GM23338 (cell line): ENCODE measurements at regions not wholly inside any gene's neighbourhood (a gene's known extent, or its start where the extent isn't known, plus 50 kb on each side); places are given as distances from the start of the nearest gene placed in this dataset.

ENCODE experiments used
- ATAC-seq: fragments of 200-7000 bp; cut with Tn5 transposase; 3 replicates; pipeline ENCODE4 v1.9.1; 2020
- DNase-seq: peaks from one replicate; pipeline ENCODE4 v3.0.0-alpha.2; 2015; ENCODE audit warnings: low spot score
- H2AFZ ChIP-seq: fragments of 200-600 bp; sonication (generic); 2 replicates; pipeline ENCODE4 v1.8.0; 2016; ENCODE audit warnings: antibody characterized with exemption, mild to moderate bottlenecking, moderate library complexity
- H3F3A ChIP-seq: fragments of 200-600 bp; sonication (generic); replicated peaks from 2 replicates; pipeline ENCODE4 v1.8.0; 2017; ENCODE audit warnings: antibody characterized with exemption, mixed run types, low read depth
- H3K27ac ChIP-seq: fragments of 200-600 bp; sonication (generic); 2 replicates; pipeline ENCODE4 v1.6.1; 2016; ENCODE audit warnings: low read depth
- H3K27me3 ChIP-seq: fragments of 200-600 bp; sonication (generic); 2 replicates; pipeline ENCODE4 v1.8.0; 2016; ENCODE audit warnings: mild to moderate bottlenecking, mixed run types, moderate library complexity; ENCODE audit not compliant: insufficient read depth
- H3K36me3 ChIP-seq: fragments of 200-600 bp; sonication (generic); 2 replicates; pipeline ENCODE4 v1.8.0; 2016; ENCODE audit warnings: mild to moderate bottlenecking; ENCODE audit not compliant: insufficient read depth
- H3K4me1 ChIP-seq: fragments of 200-600 bp; sonication (generic); 2 replicates; pipeline ENCODE4 v1.8.0; 2016; ENCODE audit warnings: mild to moderate bottlenecking, moderate library complexity; ENCODE audit not compliant: insufficient read depth
- H3K4me2 ChIP-seq: fragments of 200-600 bp; sonication (generic); 2 replicates; pipeline ENCODE4 v1.7.1; 2017; ENCODE audit warnings: mixed run types
- H3K4me3 ChIP-seq: fragments of 200-600 bp; sonication (generic); 2 replicates; pipeline ENCODE4 v1.6.1; 2016; ENCODE audit warnings: mixed run types
- H3K79me2 ChIP-seq: fragments of 200-600 bp; sonication (generic); replicated peaks from 2 replicates; pipeline ENCODE4 v1.8.0; 2017; ENCODE audit warnings: mild to moderate bottlenecking; ENCODE audit not compliant: insufficient read depth
- H3K9me2 ChIP-seq: fragments of 200-600 bp; sonication (generic); 2 replicates; pipeline ENCODE4 v1.8.0; 2017; ENCODE audit not compliant: insufficient read depth
- H4K20me1 ChIP-seq: fragments of 200-600 bp; sonication (generic); replicated peaks from 2 replicates; pipeline ENCODE4 v1.8.0; 2017; ENCODE audit warnings: mild to moderate bottlenecking; ENCODE audit not compliant: insufficient read depth
- H3K27ac Mint-ChIP-seq: 2 replicates; pipeline ENCODE4 v1.8.0; 2020; ENCODE audit warnings: inconsistent platforms, mild to moderate bottlenecking, moderate library complexity, mixed read lengths
- H3K27me3 Mint-ChIP-seq: 3 replicates; pipeline ENCODE4 v1.8.0; 2022; ENCODE audit warnings: low read depth, mild to moderate bottlenecking, moderate library complexity, mixed read lengths, inconsistent platforms; ENCODE audit not compliant: insufficient read depth, poor library complexity
- H3K36me3 Mint-ChIP-seq: 3 replicates; pipeline ENCODE4 v1.8.0; 2021; ENCODE audit warnings: low read depth, mild to moderate bottlenecking, inconsistent platforms, moderate library complexity, mixed read lengths
- H3K4me1 Mint-ChIP-seq: 3 replicates; pipeline ENCODE4 v1.8.0; 2020; ENCODE audit warnings: mild to moderate bottlenecking, inconsistent platforms, mixed read lengths
- H3K4me3 Mint-ChIP-seq: 3 replicates; pipeline ENCODE4 v1.8.0; 2021; ENCODE audit warnings: moderate library complexity, mild to moderate bottlenecking, inconsistent platforms, mixed read lengths
- H3K9me3 Mint-ChIP-seq: 3 replicates; pipeline ENCODE4 v1.8.0; 2020; ENCODE audit warnings: moderate library complexity, mild to moderate bottlenecking, inconsistent platforms, mixed read lengths
- EZH2 ChIP-seq: fragments of 200-600 bp; sonication (generic); IDR thresholded peaks from one replicate; pipeline ENCODE4 v1.8.0; 2017; ENCODE audit warnings: antibody characterized with exemption, mild to moderate bottlenecking, low read depth; ENCODE audit not compliant: unreplicated experiment
- NANOG ChIP-seq: IDR thresholded peaks from 2 replicates; pipeline ENCODE4 v1.6.1; 2016; ENCODE audit warnings: antibody characterized with exemption, borderline replicate concordance
- POLR2AphosphoS5 ChIP-seq: IDR thresholded peaks from 2 replicates; pipeline ENCODE4 v1.6.1; 2016; ENCODE audit warnings: antibody characterized with exemption, low read depth
- STAT1 ChIP-seq: IDR thresholded peaks from one replicate; pipeline ENCODE4 v1.6.1; 2016; ENCODE audit warnings: antibody characterized with exemption; ENCODE audit not compliant: unreplicated experiment
- ZNF114 ChIP-seq: fragments of 250-450 bp; sonication (Bioruptor Pico); IDR thresholded peaks from 2 replicates; pipeline ENCODE4 v1.5.0; 2020; ENCODE audit warnings: mild to moderate bottlenecking, moderate library complexity
- ZNF331 ChIP-seq: fragments of 250-450 bp; sonication (Bioruptor Pico); IDR thresholded peaks from 2 replicates; pipeline ENCODE4 v1.5.0; 2020; ENCODE audit warnings: low read depth, mild to moderate bottlenecking, moderate library complexity
- TF ChIP-seq, protein P1 (sequence below): fragments of 250-450 bp; sonication (Bioruptor Pico); IDR thresholded peaks from 2 replicates; pipeline ENCODE4 v1.5.0; 2020; ENCODE audit warnings: mild to moderate bottlenecking, moderate library complexity
- TF ChIP-seq, protein P2 (sequence below): IDR thresholded peaks from one replicate; pipeline ENCODE4 v1.6.1; 2018; ENCODE audit warnings: antibody characterized with exemption; ENCODE audit not compliant: unreplicated experiment
- TF ChIP-seq, protein P3 (sequence below), 2 experiments: fragments of 200-600 bp in 1 of 2; sonication (generic) in 1 of 2; conservative IDR thresholded peaks; 2 replicates each; pipeline versions ENCODE4 v1.5.1 to v1.6.1; 2016 to 2017; ENCODE audit warnings: antibody characterized with exemption in 2 of 2, low read depth in 2 of 2, mild to moderate bottlenecking in 2 of 2, moderate library complexity in 1 of 2

GRCh38 chr1:106232128-106232527, 824.3 kb upstream of the PRMT6 start (continued):
- TF ChIP-seq, protein P1, sequence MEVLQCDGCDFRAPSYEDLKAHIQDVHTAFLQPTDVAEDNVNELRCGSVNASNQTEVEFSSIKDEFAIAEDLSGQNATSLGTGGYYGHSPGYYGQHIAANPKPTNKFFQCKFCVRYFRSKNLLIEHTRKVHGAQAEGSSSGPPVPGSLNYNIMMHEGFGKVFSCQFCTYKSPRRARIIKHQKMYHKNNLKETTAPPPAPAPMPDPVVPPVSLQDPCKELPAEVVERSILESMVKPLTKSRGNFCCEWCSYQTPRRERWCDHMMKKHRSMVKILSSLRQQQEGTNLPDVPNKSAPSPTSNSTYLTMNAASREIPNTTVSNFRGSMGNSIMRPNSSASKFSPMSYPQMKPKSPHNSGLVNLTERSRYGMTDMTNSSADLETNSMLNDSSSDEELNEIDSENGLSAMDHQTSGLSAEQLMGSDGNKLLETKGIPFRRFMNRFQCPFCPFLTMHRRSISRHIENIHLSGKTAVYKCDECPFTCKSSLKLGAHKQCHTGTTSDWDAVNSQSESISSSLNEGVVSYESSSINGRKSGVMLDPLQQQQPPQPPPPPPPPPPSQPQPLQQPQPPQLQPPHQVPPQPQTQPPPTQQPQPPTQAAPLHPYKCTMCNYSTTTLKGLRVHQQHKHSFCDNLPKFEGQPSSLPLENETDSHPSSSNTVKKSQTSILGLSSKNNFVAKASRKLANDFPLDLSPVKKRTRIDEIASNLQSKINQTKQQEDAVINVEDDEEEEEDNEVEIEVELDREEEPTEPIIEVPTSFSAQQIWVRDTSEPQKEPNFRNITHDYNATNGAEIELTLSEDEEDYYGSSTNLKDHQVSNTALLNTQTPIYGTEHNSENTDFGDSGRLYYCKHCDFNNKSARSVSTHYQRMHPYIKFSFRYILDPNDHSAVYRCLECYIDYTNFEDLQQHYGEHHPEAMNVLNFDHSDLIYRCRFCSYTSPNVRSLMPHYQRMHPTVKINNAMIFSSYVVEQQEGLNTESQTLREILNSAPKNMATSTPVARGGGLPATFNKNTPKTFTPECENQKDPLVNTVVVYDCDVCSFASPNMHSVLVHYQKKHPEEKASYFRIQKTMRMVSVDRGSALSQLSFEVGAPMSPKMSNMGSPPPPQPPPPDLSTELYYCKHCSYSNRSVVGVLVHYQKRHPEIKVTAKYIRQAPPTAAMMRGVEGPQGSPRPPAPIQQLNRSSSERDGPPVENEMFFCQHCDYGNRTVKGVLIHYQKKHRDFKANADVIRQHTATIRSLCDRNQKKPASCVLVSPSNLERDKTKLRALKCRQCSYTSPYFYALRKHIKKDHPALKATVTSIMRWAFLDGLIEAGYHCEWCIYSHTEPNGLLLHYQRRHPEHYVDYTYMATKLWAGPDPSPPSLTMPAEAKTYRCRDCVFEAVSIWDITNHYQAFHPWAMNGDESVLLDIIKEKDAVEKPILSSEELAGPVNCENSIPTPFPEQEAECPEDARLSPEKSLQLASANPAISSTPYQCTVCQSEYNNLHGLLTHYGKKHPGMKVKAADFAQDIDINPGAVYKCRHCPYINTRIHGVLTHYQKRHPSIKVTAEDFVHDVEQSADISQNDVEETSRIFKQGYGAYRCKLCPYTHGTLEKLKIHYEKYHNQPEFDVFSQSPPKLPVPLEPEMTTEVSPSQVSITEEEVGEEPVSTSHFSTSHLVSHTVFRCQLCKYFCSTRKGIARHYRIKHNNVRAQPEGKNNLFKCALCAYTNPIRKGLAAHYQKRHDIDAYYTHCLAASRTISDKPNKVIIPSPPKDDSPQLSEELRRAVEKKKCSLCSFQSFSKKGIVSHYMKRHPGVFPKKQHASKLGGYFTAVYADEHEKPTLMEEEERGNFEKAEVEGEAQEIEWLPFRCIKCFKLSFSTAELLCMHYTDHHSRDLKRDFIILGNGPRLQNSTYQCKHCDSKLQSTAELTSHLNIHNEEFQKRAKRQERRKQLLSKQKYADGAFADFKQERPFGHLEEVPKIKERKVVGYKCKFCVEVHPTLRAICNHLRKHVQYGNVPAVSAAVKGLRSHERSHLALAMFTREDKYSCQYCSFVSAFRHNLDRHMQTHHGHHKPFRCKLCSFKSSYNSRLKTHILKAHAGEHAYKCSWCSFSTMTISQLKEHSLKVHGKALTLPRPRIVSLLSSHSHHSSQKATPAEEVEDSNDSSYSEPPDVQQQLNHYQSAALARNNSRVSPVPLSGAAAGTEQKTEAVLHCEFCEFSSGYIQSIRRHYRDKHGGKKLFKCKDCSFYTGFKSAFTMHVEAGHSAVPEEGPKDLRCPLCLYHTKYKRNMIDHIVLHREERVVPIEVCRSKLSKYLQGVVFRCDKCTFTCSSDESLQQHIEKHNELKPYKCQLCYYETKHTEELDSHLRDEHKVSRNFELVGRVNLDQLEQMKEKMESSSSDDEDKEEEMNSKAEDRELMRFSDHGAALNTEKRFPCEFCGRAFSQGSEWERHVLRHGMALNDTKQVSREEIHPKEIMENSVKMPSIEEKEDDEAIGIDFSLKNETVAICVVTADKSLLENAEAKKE (CRISPR knock-in tag) = no peak
- no peak for TF ChIP-seq ZNF331
- no peak for TF ChIP-seq POLR2AphosphoS5
- TF ChIP-seq ZNF114 (CRISPR knock-in tag) = no peak
- no peak for TF ChIP-seq NANOG

GRCh38 chr1:106233511-106233910, 823.0 kb upstream of the PRMT6 start:
- no peaks in the 10 kb centered on the region for H3K36me3 Mint-ChIP-seq
- Histone ChIP-seq H3F3A (no peaks in the 10 kb centered on the region), H3K4me3 (no peak overlapping the region), H3K9me2 (no peaks in the 10 kb centered on the region), H3K4me1 (no peaks in the 10 kb centered on the region), H2AFZ (no peak overlapping the region), H3K79me2 (no peaks in the 10 kb centered on the region), H3K36me3 (no peaks in the 10 kb centered on the region), H4K20me1 (no peaks in the 10 kb centered on the region), H3K4me2 (no peak overlapping the region), H3K27ac (no peak overlapping the region), H3K27me3 (no peaks in the 10 kb centered on the region)
- no peak overlapping the region for H3K4me3 Mint-ChIP-seq
- H3K27ac Mint-ChIP-seq = no peak overlapping the region
- H3K27me3 Mint-ChIP-seq = no peaks in the 10 kb centered on the region
- H3K4me1 Mint-ChIP-seq = no peaks in the 10 kb centered on the region
- H3K9me3 Mint-ChIP-seq = no peaks in the 10 kb centered on the region; the same call in 2 of the 3 replicates
- TF ChIP-seq EZH2 = no peak
- TF ChIP-seq, protein P2, sequence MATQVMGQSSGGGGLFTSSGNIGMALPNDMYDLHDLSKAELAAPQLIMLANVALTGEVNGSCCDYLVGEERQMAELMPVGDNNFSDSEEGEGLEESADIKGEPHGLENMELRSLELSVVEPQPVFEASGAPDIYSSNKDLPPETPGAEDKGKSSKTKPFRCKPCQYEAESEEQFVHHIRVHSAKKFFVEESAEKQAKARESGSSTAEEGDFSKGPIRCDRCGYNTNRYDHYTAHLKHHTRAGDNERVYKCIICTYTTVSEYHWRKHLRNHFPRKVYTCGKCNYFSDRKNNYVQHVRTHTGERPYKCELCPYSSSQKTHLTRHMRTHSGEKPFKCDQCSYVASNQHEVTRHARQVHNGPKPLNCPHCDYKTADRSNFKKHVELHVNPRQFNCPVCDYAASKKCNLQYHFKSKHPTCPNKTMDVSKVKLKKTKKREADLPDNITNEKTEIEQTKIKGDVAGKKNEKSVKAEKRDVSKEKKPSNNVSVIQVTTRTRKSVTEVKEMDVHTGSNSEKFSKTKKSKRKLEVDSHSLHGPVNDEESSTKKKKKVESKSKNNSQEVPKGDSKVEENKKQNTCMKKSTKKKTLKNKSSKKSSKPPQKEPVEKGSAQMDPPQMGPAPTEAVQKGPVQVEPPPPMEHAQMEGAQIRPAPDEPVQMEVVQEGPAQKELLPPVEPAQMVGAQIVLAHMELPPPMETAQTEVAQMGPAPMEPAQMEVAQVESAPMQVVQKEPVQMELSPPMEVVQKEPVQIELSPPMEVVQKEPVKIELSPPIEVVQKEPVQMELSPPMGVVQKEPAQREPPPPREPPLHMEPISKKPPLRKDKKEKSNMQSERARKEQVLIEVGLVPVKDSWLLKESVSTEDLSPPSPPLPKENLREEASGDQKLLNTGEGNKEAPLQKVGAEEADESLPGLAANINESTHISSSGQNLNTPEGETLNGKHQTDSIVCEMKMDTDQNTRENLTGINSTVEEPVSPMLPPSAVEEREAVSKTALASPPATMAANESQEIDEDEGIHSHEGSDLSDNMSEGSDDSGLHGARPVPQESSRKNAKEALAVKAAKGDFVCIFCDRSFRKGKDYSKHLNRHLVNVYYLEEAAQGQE = no peak
- TF ChIP-seq STAT1 = no peak
- TF ChIP-seq, protein P3, sequence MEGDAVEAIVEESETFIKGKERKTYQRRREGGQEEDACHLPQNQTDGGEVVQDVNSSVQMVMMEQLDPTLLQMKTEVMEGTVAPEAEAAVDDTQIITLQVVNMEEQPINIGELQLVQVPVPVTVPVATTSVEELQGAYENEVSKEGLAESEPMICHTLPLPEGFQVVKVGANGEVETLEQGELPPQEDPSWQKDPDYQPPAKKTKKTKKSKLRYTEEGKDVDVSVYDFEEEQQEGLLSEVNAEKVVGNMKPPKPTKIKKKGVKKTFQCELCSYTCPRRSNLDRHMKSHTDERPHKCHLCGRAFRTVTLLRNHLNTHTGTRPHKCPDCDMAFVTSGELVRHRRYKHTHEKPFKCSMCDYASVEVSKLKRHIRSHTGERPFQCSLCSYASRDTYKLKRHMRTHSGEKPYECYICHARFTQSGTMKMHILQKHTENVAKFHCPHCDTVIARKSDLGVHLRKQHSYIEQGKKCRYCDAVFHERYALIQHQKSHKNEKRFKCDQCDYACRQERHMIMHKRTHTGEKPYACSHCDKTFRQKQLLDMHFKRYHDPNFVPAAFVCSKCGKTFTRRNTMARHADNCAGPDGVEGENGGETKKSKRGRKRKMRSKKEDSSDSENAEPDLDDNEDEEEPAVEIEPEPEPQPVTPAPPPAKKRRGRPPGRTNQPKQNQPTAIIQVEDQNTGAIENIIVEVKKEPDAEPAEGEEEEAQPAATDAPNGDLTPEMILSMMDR (conservative IDR thresholded peaks at IDR 0.05; ENCODE audit: low read depth in 2 of 2) = no peak
- ATAC-seq = no peak
- DNase-seq = no peak
